Vagina (tissue), 2 donors: ENCODE measurements at regions not wholly inside any gene's neighbourhood (a gene's known extent, or its start where the extent isn't known, plus 50 kb on each side); places are given as distances from the start of the nearest gene placed in this dataset.

Experiments
- CTCF ChIP-seq, 3 experiments: fragments of 450-650 bp in 2 of 3; fragments of 200-600 bp in 1 of 3; sonication (generic) in 1 of 3; IDR thresholded peaks; one replicate each; pipeline ENCODE4 v1.5.1; 2017 to 2019; ENCODE audit warnings: antibody characterized with exemption in 3 of 3, mild to moderate bottlenecking in 2 of 3, moderate library complexity in 2 of 3
- POLR2A ChIP-seq, 2 donors: fragments of 450-650 bp; IDR thresholded peaks; one replicate each; pipeline ENCODE4 v1.6.1; 2017; ENCODE audit warnings: antibody characterized with exemption in 2 of 2, mild to moderate bottlenecking in 2 of 2, moderate library complexity in 2 of 2

- no peak for TF ChIP-seq CTCF (IDR thresholded peaks at IDR 0.05)
- no peak for TF ChIP-seq POLR2A (IDR thresholded peaks at IDR 0.05)
Observed at GRCh38 chr3:22612927-22613326, 590.2 kb upstream of the UBE2E2 start.
